ENCODE measurements at regions not wholly inside any gene's neighbourhood (a gene's known extent, or its start where the extent isn't known, plus 50 kb on each side); places are given as distances from the start of the nearest gene placed in this dataset.
"Not testable (repeated sequence)": the region's sequence is repeated elsewhere in the genome, so short reads cannot be mapped to it uniquely, and the experiment has no call there.

GRCh38 chr9:82431121-82431520 lies 442.5 kb downstream of the SPATA31D1 start:
- no peak overlapping the region for H3K27ac ChIP-seq
- no peaks in the 10 kb centered on the region for H3K4me1 ChIP-seq
- H3K9me3 ChIP-seq: peaks cover 4% of the 10 kb centered on the region
- no peaks in the 10 kb centered on the region for H3K36me3 ChIP-seq
- DNase-seq (ENCODE audit: low spot score in 2 of 2): no peak
- no peaks in the 10 kb centered on the region for H3K27me3 ChIP-seq
- TF ChIP-seq EP300 (IDR thresholded peaks at IDR 0.05) (no peak), POLR2AphosphoS5 (IDR thresholded peaks at IDR 0.05) (no peak), POLR2A (IDR thresholded peaks at IDR 0.05) (no peak), CTCF (IDR thresholded peaks at IDR 0.05) (no peak)
- WGBS: 93% methylated on average over 3 of the region's 18 CpGs
- H3K4me3 ChIP-seq: no peak overlapping the region

- WGBS: 89% methylated on average over 10 of the region's 15 CpGs
- not testable (repeated sequence) for H3K9me3 ChIP-seq; H3K27ac ChIP-seq; H3K4me1 ChIP-seq; H3K27me3 ChIP-seq; H3K36me3 ChIP-seq; DNase-seq (ENCODE audit: low spot score in 2 of 2); H3K4me3 ChIP-seq
These were observed 444.8 kb downstream of the SPATA31D1 start for GRCh38 chr9:82433290-82433931.

GRCh38 chr9:82436475-82436874 lies 447.9 kb downstream of the SPATA31D1 start:
- TF ChIP-seq POLR2A (IDR thresholded peaks at IDR 0.05) (no peak), CTCF (IDR thresholded peaks at IDR 0.05) (no peak), POLR2AphosphoS5 (IDR thresholded peaks at IDR 0.05) (no peak), EP300 (IDR thresholded peaks at IDR 0.05) (no peak)
- H3K4me3 ChIP-seq: no peak overlapping the region
- peaks cover 17% of the 10 kb centered on the region for H3K9me3 ChIP-seq
- H3K27me3 ChIP-seq: no peaks in the 10 kb centered on the region
- H3K4me1 ChIP-seq: no peaks in the 10 kb centered on the region
- no peak for DNase-seq (ENCODE audit: low spot score in 2 of 2)
- WGBS: 94% methylated on average over 2 of the region's 2 CpGs
- no peak overlapping the region for H3K27ac ChIP-seq
- H3K36me3 ChIP-seq: no peaks in the 10 kb centered on the region

GRCh38 chr9:82437183-82437582 lies 448.6 kb downstream of the SPATA31D1 start:
- not testable (repeated sequence) for H3K27ac ChIP-seq; DNase-seq (ENCODE audit: low spot score in 2 of 2); H3K4me1 ChIP-seq; H3K4me3 ChIP-seq; H3K27me3 ChIP-seq; H3K36me3 ChIP-seq
- 90% methylated on average over 3 of the region's 3 CpGs for WGBS
- peaks cover 17% of the 10 kb centered on the region for H3K9me3 ChIP-seq

GRCh38 chr9:82438581-82438980 lies 450.0 kb downstream of the SPATA31D1 start:
- Histone ChIP-seq H3K4me1 (no peaks in the 10 kb centered on the region), H3K27me3 (no peaks in the 10 kb centered on the region), H3K9me3 (peaks cover 17% of the 10 kb centered on the region), H3K4me3 (no peak overlapping the region), H3K36me3 (no peaks in the 10 kb centered on the region), H3K27ac (no peak overlapping the region)
- TF ChIP-seq POLR2A (IDR thresholded peaks at IDR 0.05) (no peak), POLR2AphosphoS5 (IDR thresholded peaks at IDR 0.05) (no peak), EP300 (IDR thresholded peaks at IDR 0.05) (no peak), CTCF (IDR thresholded peaks at IDR 0.05) (no peak)
- DNase-seq (ENCODE audit: low spot score in 2 of 2): no peak

- no peak for TF ChIP-seq POLR2A (IDR thresholded peaks at IDR 0.05)
- TF ChIP-seq POLR2AphosphoS5 (IDR thresholded peaks at IDR 0.05): no peak
- no peak for TF ChIP-seq CTCF (IDR thresholded peaks at IDR 0.05)
- TF ChIP-seq EP300 (IDR thresholded peaks at IDR 0.05): no peak
- Histone ChIP-seq H3K27ac (no peak overlapping the region), H3K4me3 (no peak overlapping the region), H3K9me3 (peaks cover 17% of the 10 kb centered on the region), H3K36me3 (no peaks in the 10 kb centered on the region), H3K4me1 (no peaks in the 10 kb centered on the region), H3K27me3 (no peaks in the 10 kb centered on the region)
- no peak for DNase-seq (ENCODE audit: low spot score in 2 of 2)
These were observed 454.7 kb downstream of the SPATA31D1 start for GRCh38 chr9:82443312-82443711.

Measured in suprapubic skin (tissue), 4 donors.